ENCODE measurements at regions not wholly inside any gene's neighbourhood (a gene's known extent, or its start where the extent isn't known, plus 50 kb on each side); places are given as distances from the start of the nearest gene placed in this dataset.

GRCh38 chrX:80138938-80139337, 124.4 kb downstream of the TBX22 start:
- CTCF ChIA-PET = interaction anchor here (0.7 kb wide), 1 partner anchor 443 kb away, joined by 3 read pairs; no protein-coding TSS in a partner anchor
- POLR2A ChIA-PET = no interaction called here
- H3K9me3 ChIP-seq (ENCODE audit: control insufficient read depth, insufficient read depth, low read depth, low read length) = no peaks in the 10 kb centered on the region

GRCh38 chrX:80139564-80139963, 125.0 kb downstream of the TBX22 start:
- CTCF ChIA-PET = interaction anchor here (0.7 kb wide), 1 partner anchor 444 kb away, joined by 3 read pairs; no protein-coding TSS in a partner anchor
- Histone ChIP-seq H3K9me3 (ENCODE audit: control insufficient read depth, insufficient read depth, low read depth, low read length) (no peaks in the 10 kb centered on the region), H3K4me1 (ENCODE audit: control insufficient read depth, insufficient read depth, low read length) (no peaks in the 10 kb centered on the region), H3K27ac (ENCODE audit: extremely low read depth, low read depth, low read length) (no peak overlapping the region), H3K36me3 (ENCODE audit: control insufficient read depth in 2 of 2, insufficient read depth in 1 of 2, low read length in 2 of 2) (no peaks in the 10 kb centered on the region), H3K4me3 (ENCODE audit: low read depth, low read length) (no peak overlapping the region)
- POLR2A ChIA-PET = no interaction called here
- TF ChIP-seq ZNF596 (tag by site-specific recombination; IDR thresholded peaks at IDR 0.05) (no peak), GLI2 (tag by site-specific recombination; IDR thresholded peaks at IDR 0.05; ENCODE audit: borderline replicate concordance, low read depth) (no peak), ZSCAN23 (tag by site-specific recombination; IDR thresholded peaks at IDR 0.05) (no peak), ZNF221 (tag by site-specific recombination; IDR thresholded peaks at IDR 0.05; ENCODE audit: borderline replicate concordance) (no peak), ZNF223 (tag by site-specific recombination; IDR thresholded peaks at IDR 0.05) (no peak), KLF7 (tag by site-specific recombination; IDR thresholded peaks at IDR 0.05; ENCODE audit: borderline replicate concordance) (no peak), ZNF121 (tag by site-specific recombination; IDR thresholded peaks at IDR 0.05) (no peak), WT1 (tag by site-specific recombination; IDR thresholded peaks at IDR 0.05) (no peak), REST (tag by site-specific recombination; IDR thresholded peaks at IDR 0.05) (no peak)

More at GRCh38 chrX:80138938-80139337, 124.4 kb downstream of the TBX22 start:
- no peaks in the 10 kb centered on the region for H3K36me3 ChIP-seq (ENCODE audit: control insufficient read depth in 2 of 2, insufficient read depth in 1 of 2, low read length in 2 of 2)
- H3K27ac ChIP-seq (ENCODE audit: extremely low read depth, low read depth, low read length) = no peak overlapping the region
- no peak for TF ChIP-seq ZNF155 (tag by site-specific recombination; IDR thresholded peaks at IDR 0.05)
- no peak for TF ChIP-seq HOXD13 (CRISPR knock-in tag; IDR thresholded peaks at IDR 0.05; ENCODE audit: borderline replicate concordance)
- TF ChIP-seq ZNF621 (tag by site-specific recombination; IDR thresholded peaks at IDR 0.05) = no peak
- TF ChIP-seq ZNF169 (tag by site-specific recombination; IDR thresholded peaks at IDR 0.05) = no peak
- TF ChIP-seq INSM2 (tag by site-specific recombination; IDR thresholded peaks at IDR 0.05) = no peak
- TF ChIP-seq ZNF433 (tag by site-specific recombination; IDR thresholded peaks at IDR 0.05; ENCODE audit: low read depth) = no peak
- TF ChIP-seq REPIN1 (tag by site-specific recombination; IDR thresholded peaks at IDR 0.05; ENCODE audit: low read depth) = no peak
- TF ChIP-seq SETDB1 (IDR thresholded peaks at IDR 0.05; ENCODE audit: insufficient read length, low read length) = no peak
- no peak for TF ChIP-seq ZNF280C (tag by site-specific recombination; IDR thresholded peaks at IDR 0.05)
- TF ChIP-seq ZNF140 (tag by site-specific recombination; IDR thresholded peaks at IDR 0.05) = no peak
- TF ChIP-seq GFI1B (tag by site-specific recombination; IDR thresholded peaks at IDR 0.05) = no peak
- no peak for TF ChIP-seq PATZ1 (tag by site-specific recombination; IDR thresholded peaks at IDR 0.05)
- no peak for TF ChIP-seq ZNF174 (tag by site-specific recombination; IDR thresholded peaks at IDR 0.05)
- no peak for TF ChIP-seq SCRT2 (tag by site-specific recombination; IDR thresholded peaks at IDR 0.05)
- no peak for TF ChIP-seq MEIS1 (CRISPR knock-in tag; IDR thresholded peaks at IDR 0.05; ENCODE audit: borderline replicate concordance)
- H3K4me3 ChIP-seq (ENCODE audit: low read depth, low read length) = no peak overlapping the region
- H3K4me1 ChIP-seq (ENCODE audit: control insufficient read depth, insufficient read depth, low read length) = no peaks in the 10 kb centered on the region

Measured in HEK293 (cell line).